Uterus (tissue), 3 donors: ENCODE measurements at regions not wholly inside any gene's neighbourhood (a gene's known extent, or its start where the extent isn't known, plus 50 kb on each side); places are given as distances from the start of the nearest gene placed in this dataset.

Source experiments
- DNase-seq, 2 donors: peaks; one replicate each; pipeline ENCODE4 v3.0.0-alpha.2; 2019 to 2020
- H3K27ac ChIP-seq, 2 donors: fragments of 200-600 bp; sonication (generic); 1 replicate in 1 of 2; 2 replicates in 1 of 2; pipeline ENCODE4 v1.5.1; 2016 to 2018
- H3K27me3 ChIP-seq, 2 donors: fragments of 200-600 bp; sonication (generic); one replicate each; pipeline ENCODE4 v1.5.1; 2018 to 2019; ENCODE audit warnings: control low read depth in 1 of 2
- H3K36me3 ChIP-seq, 2 donors: fragments of 200-600 bp; sonication (generic); one replicate each; pipeline ENCODE4 v1.5.1; 2019; ENCODE audit warnings: control low read depth in 1 of 2
- H3K4me1 ChIP-seq, 2 donors: fragments of 200-600 bp; sonication (generic); one replicate each; pipeline ENCODE4 v1.5.1; 2018 to 2019; ENCODE audit warnings: control low read depth in 1 of 2
- H3K4me3 ChIP-seq, 2 donors: fragments of 200-600 bp; sonication (generic); 1 replicate in 1 of 2; 2 replicates in 1 of 2; pipeline ENCODE4 v1.5.1; 2018 to 2019; ENCODE audit warnings: mild to moderate bottlenecking in 1 of 2
- H3K9me3 ChIP-seq, 2 donors: fragments of 200-600 bp; sonication (generic); one replicate each; pipeline ENCODE4 v1.5.1; 2019; ENCODE audit warnings: control low read depth in 1 of 2
- POLR2A ChIP-seq, 2 donors: fragments of 450-650 bp; IDR thresholded peaks; one replicate each; pipeline ENCODE4 v1.6.1; 2016; ENCODE audit warnings: antibody characterized with exemption in 2 of 2, mild to moderate bottlenecking in 1 of 2, moderate library complexity in 1 of 2
- intact Hi-C: fragments of 100-400 bp; cut with DNase I; formaldehyde crosslinking; loops from one replicate; pipeline ENCODE4 v1.15.1; 2023; ENCODE audit warnings: low total_unique reads
- TF ChIP-seq, protein P1 (sequence below), 4 experiments: fragments of 200-600 bp in 2 of 4; fragments of 450-650 bp in 2 of 4; sonication (generic) in 2 of 4; IDR thresholded peaks; one replicate each; pipeline ENCODE4 v1.5.1; 2016 to 2019; ENCODE audit warnings: antibody characterized with exemption in 4 of 4, mild to moderate bottlenecking in 2 of 4, moderate library complexity in 1 of 4
- donor health status: DM: yes; HTN: yes; CAD: no.

DNA sequence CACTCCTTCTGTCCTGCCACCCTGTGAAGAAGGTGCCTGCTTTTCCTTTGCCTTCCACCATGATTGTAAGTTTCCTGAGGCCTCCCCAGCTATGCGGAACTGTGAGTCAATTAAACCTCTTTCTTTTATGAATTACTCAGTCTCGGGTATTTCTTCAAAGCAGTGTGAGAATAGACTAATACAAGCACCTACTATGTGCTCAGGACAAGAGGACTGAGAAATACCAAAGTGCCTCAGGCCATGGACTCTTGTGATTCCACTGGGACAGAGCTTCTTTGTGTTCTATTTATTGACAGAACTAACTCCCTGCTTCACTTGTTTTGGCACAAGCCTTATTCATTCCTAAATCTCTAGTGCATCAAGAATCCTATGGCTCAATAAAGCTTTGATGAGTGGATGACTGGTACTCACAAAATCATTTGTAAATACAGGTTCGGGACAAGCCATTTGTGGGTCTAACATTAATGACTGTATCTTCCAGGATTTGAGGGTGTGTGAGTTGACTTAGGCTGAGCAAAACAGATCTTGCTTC is 204.2 kb downstream of the PDCD6IP start:
- Histone ChIP-seq H3K9me3 (no peaks in the 10 kb centered on the region), H3K4me3 (no peak overlapping the region), H3K27ac (no peak overlapping the region), H3K27me3 (no peaks in the 10 kb centered on the region), H3K4me1 (no peaks in the 10 kb centered on the region), H3K36me3 (no peaks in the 10 kb centered on the region)
- no peak for TF ChIP-seq POLR2A (IDR thresholded peaks at IDR 0.05)
- TF ChIP-seq, protein P1, sequence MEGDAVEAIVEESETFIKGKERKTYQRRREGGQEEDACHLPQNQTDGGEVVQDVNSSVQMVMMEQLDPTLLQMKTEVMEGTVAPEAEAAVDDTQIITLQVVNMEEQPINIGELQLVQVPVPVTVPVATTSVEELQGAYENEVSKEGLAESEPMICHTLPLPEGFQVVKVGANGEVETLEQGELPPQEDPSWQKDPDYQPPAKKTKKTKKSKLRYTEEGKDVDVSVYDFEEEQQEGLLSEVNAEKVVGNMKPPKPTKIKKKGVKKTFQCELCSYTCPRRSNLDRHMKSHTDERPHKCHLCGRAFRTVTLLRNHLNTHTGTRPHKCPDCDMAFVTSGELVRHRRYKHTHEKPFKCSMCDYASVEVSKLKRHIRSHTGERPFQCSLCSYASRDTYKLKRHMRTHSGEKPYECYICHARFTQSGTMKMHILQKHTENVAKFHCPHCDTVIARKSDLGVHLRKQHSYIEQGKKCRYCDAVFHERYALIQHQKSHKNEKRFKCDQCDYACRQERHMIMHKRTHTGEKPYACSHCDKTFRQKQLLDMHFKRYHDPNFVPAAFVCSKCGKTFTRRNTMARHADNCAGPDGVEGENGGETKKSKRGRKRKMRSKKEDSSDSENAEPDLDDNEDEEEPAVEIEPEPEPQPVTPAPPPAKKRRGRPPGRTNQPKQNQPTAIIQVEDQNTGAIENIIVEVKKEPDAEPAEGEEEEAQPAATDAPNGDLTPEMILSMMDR (IDR thresholded peaks at IDR 0.05): no peak
- intact Hi-C loops: no loop called here
- DNase-seq: no peak

DNA sequence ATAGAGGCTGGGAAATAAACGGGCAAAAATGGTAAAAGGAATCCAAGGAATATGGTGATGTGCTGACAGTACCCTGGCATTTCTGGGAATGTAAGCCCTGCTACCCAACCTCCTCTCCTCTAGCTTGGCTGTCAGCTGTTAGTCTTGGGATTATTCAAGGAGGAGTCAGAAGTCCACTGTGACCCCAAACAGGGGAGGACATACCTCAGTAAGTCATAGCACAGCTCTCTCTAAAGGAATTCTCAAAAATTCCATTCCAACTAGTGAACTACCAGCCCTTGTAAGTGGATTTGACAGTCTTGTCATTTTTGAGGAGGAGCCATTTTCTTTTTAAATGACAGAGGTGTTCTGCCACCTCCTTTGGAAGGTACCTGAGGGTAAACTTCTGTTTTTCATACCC is 207.5 kb downstream of the PDCD6IP start:
- DNase-seq: no peak
- Histone ChIP-seq H3K9me3 (no peaks in the 10 kb centered on the region), H3K36me3 (no peaks in the 10 kb centered on the region), H3K27me3 (no peaks in the 10 kb centered on the region), H3K4me3 (no peak overlapping the region), H3K27ac (no peak overlapping the region), H3K4me1 (no peaks in the 10 kb centered on the region)
- TF ChIP-seq, protein P1 (IDR thresholded peaks at IDR 0.05): no peak
- no peak for TF ChIP-seq POLR2A (IDR thresholded peaks at IDR 0.05)
- intact Hi-C loops: no loop called here

GRCh38 chr3:34008191-34008590 is 209.8 kb downstream of the PDCD6IP start:
- intact Hi-C loops: no loop called here
- DNase-seq: no peak
- TF ChIP-seq, protein P1 (IDR thresholded peaks at IDR 0.05): no peak
- TF ChIP-seq POLR2A (IDR thresholded peaks at IDR 0.05): no peak
- H3K27ac ChIP-seq: no peak overlapping the region
- no peak overlapping the region for H3K4me3 ChIP-seq
- H3K4me1 ChIP-seq: no peaks in the 10 kb centered on the region
- H3K27me3 ChIP-seq: no peaks in the 10 kb centered on the region
- no peaks in the 10 kb centered on the region for H3K36me3 ChIP-seq
- H3K9me3 ChIP-seq: no peaks in the 10 kb centered on the region

DNA sequence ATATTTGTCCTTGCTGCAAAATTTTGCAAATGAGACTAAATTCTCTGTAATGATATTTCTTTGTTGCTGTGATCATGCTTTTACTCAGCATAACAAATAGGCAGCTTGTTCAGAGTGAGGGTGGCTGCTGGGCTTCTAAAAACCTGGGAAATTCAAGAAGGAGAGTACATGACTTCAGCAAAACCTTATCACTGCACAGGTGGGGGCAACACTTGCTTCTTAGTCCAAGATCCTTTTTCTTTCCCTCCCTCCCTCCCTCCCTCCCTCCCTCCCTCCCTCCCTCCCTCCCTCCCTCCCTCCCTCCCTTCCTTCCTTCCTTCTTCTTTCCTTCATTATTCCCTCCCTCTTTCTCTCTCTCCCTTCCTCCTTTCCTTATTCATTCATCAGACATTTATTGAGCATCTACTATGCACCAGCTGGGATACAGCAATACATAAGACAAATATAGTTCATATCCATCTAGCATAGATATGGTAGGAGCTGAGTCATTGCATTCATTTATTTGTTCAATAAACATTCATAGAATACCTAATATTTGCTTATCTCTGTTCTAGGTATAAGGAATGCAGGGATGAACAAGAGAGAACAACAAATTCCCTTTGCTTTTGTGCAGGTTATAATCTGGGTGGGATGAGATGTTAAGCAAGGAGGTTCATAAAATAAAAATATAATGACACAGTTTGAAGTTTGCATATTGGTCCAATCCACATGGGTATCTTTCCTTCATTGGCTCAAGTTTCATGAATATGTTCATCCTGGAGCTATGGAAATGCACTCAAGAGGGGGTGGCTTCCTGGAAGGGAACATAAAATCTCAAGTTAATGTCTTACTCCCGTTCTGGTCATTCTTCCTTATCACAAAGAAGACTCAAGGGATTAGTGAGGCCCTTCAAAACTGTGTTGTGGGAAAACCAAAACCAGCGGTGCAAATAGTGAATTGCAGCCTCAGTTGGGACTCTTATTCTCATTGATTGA is 210.7 kb downstream of the PDCD6IP start:
- H3K27me3 ChIP-seq: no peaks in the 10 kb centered on the region
- H3K36me3 ChIP-seq: no peaks in the 10 kb centered on the region
- H3K4me3 ChIP-seq: no peak overlapping the region
- H3K9me3 ChIP-seq: no peaks in the 10 kb centered on the region
- no peak overlapping the region for H3K27ac ChIP-seq
- TF ChIP-seq, protein P1 (IDR thresholded peaks at IDR 0.05): no peak
- no peak for TF ChIP-seq POLR2A (IDR thresholded peaks at IDR 0.05)
- DNase-seq: no peak
- intact Hi-C loops: no loop called here
- no peaks in the 10 kb centered on the region for H3K4me1 ChIP-seq
